ENCODE measurements at regions not wholly inside any gene's neighbourhood (a gene's known extent, or its start where the extent isn't known, plus 50 kb on each side); places are given as distances from the start of the nearest gene placed in this dataset.

GRCh38 chr2:241975593-241976284, 106.2 kb downstream of the RTP5 start:
- no peak for DNase-seq (ENCODE audit: low read depth, low spot score)
- CTCF ChIA-PET: interaction anchor here (0.7 to 1.2 kb wide), 3 partner anchors 24 to 25 kb away, joined by 3 to 5 read pairs (median 4); no protein-coding TSS in a partner anchor
- POLR2A ChIA-PET: no interaction called here
- no peak overlapping the region for H3K4me3 ChIP-seq (ENCODE audit: low read depth, low read length)
- no peak for TF ChIP-seq CTCF (IDR thresholded peaks at IDR 0.05; ENCODE audit: insufficient read depth, low read length, missing control alignments)

- POLR2A ChIA-PET: no interaction called here
- TF ChIP-seq CTCF (IDR thresholded peaks at IDR 0.05; ENCODE audit: insufficient read depth, low read length, missing control alignments): no peak
- CTCF ChIA-PET: interaction anchor here (1.1 to 1.2 kb wide), 2 partner anchors 23 to 26 kb away, joined by 3 to 5 read pairs; no protein-coding TSS in a partner anchor
- no peak for DNase-seq (ENCODE audit: low read depth, low spot score)
- no peak overlapping the region for H3K4me3 ChIP-seq (ENCODE audit: low read depth, low read length)
Measured at GRCh38 chr2:241976296-241976695, 106.8 kb downstream of the RTP5 start.

GRCh38 chr2:241977557-241978300, 108.2 kb downstream of the RTP5 start:
- H3K4me3 ChIP-seq (ENCODE audit: low read depth, low read length): no peak overlapping the region
- TF ChIP-seq CTCF (IDR thresholded peaks at IDR 0.05; ENCODE audit: insufficient read depth, low read length, missing control alignments): no peak
- POLR2A ChIA-PET: no interaction called here
- no peak for DNase-seq (ENCODE audit: low read depth, low spot score)
- CTCF ChIA-PET: interaction anchor here (0.9 to 1.1 kb wide), 2 partner anchors 10 to 27 kb away, joined by 3 to 4 read pairs; no protein-coding TSS in a partner anchor

GRCh38 chr2:241978670-241979069, 109.1 kb downstream of the RTP5 start:
- CTCF ChIA-PET: interaction anchor here (0.9 to 1.6 kb wide), 2 partner anchors 11 to 26 kb away, joined by 3 to 4 read pairs; no protein-coding TSS in a partner anchor
- no peak overlapping the region for H3K4me3 ChIP-seq (ENCODE audit: low read depth, low read length)
- no peak for DNase-seq (ENCODE audit: low read depth, low spot score)
- POLR2A ChIA-PET: no interaction called here
- no peak for TF ChIP-seq CTCF (IDR thresholded peaks at IDR 0.05; ENCODE audit: insufficient read depth, low read length, missing control alignments)

- ChIA-PET POLR2A (no interaction called here), CTCF (interaction anchor here (1.6 kb wide), 1 partner anchor 28 kb away, joined by 4 read pairs; no protein-coding TSS in a partner anchor)
- no peak for TF ChIP-seq CTCF (IDR thresholded peaks at IDR 0.05; ENCODE audit: insufficient read depth, low read length, missing control alignments)
- no peak for DNase-seq (ENCODE audit: low read depth, low spot score)
- H3K4me3 ChIP-seq (ENCODE audit: low read depth, low read length): no peak overlapping the region
Measured at GRCh38 chr2:241980193-241980592, 110.7 kb downstream of the RTP5 start.

GRCh38 chr2:241981076-241981700, 111.7 kb downstream of the RTP5 start:
- H3K4me3 ChIP-seq (ENCODE audit: low read depth, low read length): no peak overlapping the region
- CTCF ChIA-PET: interaction anchor here (1.0 kb wide), 1 partner anchor 31 kb away, joined by 3 read pairs; no protein-coding TSS in a partner anchor
- no peak for TF ChIP-seq CTCF (IDR thresholded peaks at IDR 0.05; ENCODE audit: insufficient read depth, low read length, missing control alignments)
- DNase-seq (ENCODE audit: low read depth, low spot score): no peak
- POLR2A ChIA-PET: no interaction called here
